ENCODE measurements at regions not wholly inside any gene's neighbourhood (a gene's known extent, or its start where the extent isn't known, plus 50 kb on each side); places are given as distances from the start of the nearest gene placed in this dataset.

DNA sequence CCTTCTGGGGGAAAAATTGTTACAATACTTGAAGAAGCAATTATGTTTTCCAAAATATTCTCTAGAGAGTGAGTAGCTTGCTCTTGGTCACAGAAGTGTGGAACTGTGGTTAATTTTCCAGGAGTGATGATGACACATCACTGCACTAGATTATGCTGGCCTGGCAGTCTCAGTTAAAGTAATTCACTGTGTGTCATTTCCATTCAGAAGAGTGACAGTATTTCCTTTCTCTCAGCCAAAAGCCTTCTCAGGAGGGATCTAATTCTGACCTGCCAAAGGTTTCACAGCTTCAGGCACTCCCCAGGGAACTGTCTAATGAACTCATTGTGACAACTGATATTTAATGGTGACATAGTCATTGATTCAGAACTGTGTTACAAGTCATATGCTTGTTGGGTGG is 517.5 kb downstream of the TBC1D32 start:
- TF ChIP-seq, protein P1, sequence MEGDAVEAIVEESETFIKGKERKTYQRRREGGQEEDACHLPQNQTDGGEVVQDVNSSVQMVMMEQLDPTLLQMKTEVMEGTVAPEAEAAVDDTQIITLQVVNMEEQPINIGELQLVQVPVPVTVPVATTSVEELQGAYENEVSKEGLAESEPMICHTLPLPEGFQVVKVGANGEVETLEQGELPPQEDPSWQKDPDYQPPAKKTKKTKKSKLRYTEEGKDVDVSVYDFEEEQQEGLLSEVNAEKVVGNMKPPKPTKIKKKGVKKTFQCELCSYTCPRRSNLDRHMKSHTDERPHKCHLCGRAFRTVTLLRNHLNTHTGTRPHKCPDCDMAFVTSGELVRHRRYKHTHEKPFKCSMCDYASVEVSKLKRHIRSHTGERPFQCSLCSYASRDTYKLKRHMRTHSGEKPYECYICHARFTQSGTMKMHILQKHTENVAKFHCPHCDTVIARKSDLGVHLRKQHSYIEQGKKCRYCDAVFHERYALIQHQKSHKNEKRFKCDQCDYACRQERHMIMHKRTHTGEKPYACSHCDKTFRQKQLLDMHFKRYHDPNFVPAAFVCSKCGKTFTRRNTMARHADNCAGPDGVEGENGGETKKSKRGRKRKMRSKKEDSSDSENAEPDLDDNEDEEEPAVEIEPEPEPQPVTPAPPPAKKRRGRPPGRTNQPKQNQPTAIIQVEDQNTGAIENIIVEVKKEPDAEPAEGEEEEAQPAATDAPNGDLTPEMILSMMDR (conservative IDR thresholded peaks at IDR 0.05), result no peak
- Mint-ChIP-seq H3K36me3 (ENCODE audit: insufficient read depth in 1 of 3, low read depth in 3 of 3) (peaks cover 0 to 12% (median 2%) of the 10 kb centered on the region in 3 experiments; a peak in 3 of 7 replicates), H3K9me3 (peaks cover 12 to 25% of the 10 kb centered on the region in 2 experiments), H3K4me1 (no peaks in the 10 kb centered on the region), H3K27ac (no peak overlapping the region), H3K27me3 (ENCODE audit: low read depth) (no peaks in the 10 kb centered on the region), H3K4me3 (no peak overlapping the region)
- no peak overlapping the region for H4K91ac ChIP-seq (ENCODE audit: insufficient read length, low read depth, low read length)
- H3K23me2 ChIP-seq (ENCODE audit: insufficient read length, low read depth, low read length, poor library complexity, severe bottlenecking), result no peaks in the 10 kb centered on the region
- no peaks in the 10 kb centered on the region for H4K20me1 ChIP-seq (ENCODE audit: control insufficient read depth, insufficient read depth, insufficient read length)
- H3K56ac ChIP-seq (ENCODE audit: insufficient read length, low read depth, low read length), result no peak overlapping the region
- no peak overlapping the region for H2BK120ac ChIP-seq (ENCODE audit: low read depth, low read length, poor library complexity, severe bottlenecking)
- no peak overlapping the region for H3K4ac ChIP-seq (ENCODE audit: low read depth, low read length)
- no peaks in the 10 kb centered on the region for H3K79me2 ChIP-seq (ENCODE audit: insufficient read depth, low read length)
- H4K8ac ChIP-seq (replicated peaks; ENCODE audit: insufficient read length, low read depth, low read length), result no peak overlapping the region
- H3T11ph ChIP-seq (ENCODE audit: low read length), result no peak overlapping the region
- no peak overlapping the region for H3K23ac ChIP-seq (ENCODE audit: insufficient read length, low read depth, low read length)
- no peak overlapping the region for H2BK15ac ChIP-seq (ENCODE audit: low read depth, low read length)
- no peak overlapping the region for H2BK20ac ChIP-seq (ENCODE audit: low read depth, low read length, poor library complexity, severe bottlenecking)
- no peaks in the 10 kb centered on the region for H3K4me1 ChIP-seq (ENCODE audit: insufficient read depth, low read length)
- no peak overlapping the region for H2AFZ ChIP-seq (ENCODE audit: low read length)
- H4K5ac ChIP-seq (ENCODE audit: insufficient read length, low read depth, low read length), result no peak overlapping the region
- no peak overlapping the region for H2BK5ac ChIP-seq (ENCODE audit: insufficient read length, low read length)
- H3K27me3 ChIP-seq (ENCODE audit: insufficient read depth, low read length), result no peaks in the 10 kb centered on the region
- H2AK5ac ChIP-seq (ENCODE audit: insufficient read length, low read length), result no peak overlapping the region
- H3K27ac ChIP-seq (ENCODE audit: insufficient read length, low read depth, low read length), result no peak overlapping the region
- H2BK12ac ChIP-seq (ENCODE audit: insufficient read length, low read depth, low read length), result no peak overlapping the region
- no peaks in the 10 kb centered on the region for H3K79me1 ChIP-seq (ENCODE audit: insufficient read depth, low read depth, low read length, poor library complexity, severe bottlenecking)
- H3K9me3 ChIP-seq (ENCODE audit: control insufficient read depth, low read depth, low read length), result no peaks in the 10 kb centered on the region
- H3K14ac ChIP-seq (ENCODE audit: insufficient read depth, low read length), result no peak overlapping the region
- DNase-seq, result no peak
- H3K9ac ChIP-seq (ENCODE audit: extremely low read depth, insufficient read length, low read length), result no peak overlapping the region
- no peak overlapping the region for H3K4me2 ChIP-seq (ENCODE audit: insufficient read depth, insufficient read length, low read length)
- H3K18ac ChIP-seq (ENCODE audit: insufficient read length, low read depth, low read length), result no peak overlapping the region

Data from H9 (cell line).